GM21786 (cell line): ENCODE measurements at regions not wholly inside any gene's neighbourhood (a gene's known extent, or its start where the extent isn't known, plus 50 kb on each side); places are given as distances from the start of the nearest gene placed in this dataset.
"Not testable (repeated sequence)": the region's sequence is repeated elsewhere in the genome, so short reads cannot be mapped to it uniquely, and the experiment has no call there.

ENCODE experiments used
- ATAC-seq: cut with Tn5 transposase; IDR thresholded peaks from one replicate; pipeline ENCODE4 v1.9.1; 2021; ENCODE audit not compliant: unreplicated experiment

DNA sequence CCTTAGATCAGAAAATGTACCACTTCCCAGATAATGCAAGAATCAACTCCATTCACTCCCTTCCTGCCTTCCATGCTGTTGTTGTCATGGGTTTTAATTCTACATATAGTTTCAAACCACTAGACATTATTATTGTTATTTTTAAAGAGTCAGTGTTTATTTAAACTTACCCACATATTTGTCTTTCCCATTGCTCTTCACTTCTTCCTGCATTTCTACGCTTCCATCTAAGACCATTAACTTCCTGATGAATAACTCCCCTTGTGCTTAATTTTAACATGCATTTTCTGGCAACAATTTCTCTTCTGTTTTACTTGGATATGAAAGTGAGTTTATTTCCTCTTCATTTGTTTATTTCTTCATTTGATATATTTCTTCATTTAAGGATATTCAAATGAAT is 127.1 kb upstream of the FHIT start:
- no peak for ATAC-seq

DNA sequence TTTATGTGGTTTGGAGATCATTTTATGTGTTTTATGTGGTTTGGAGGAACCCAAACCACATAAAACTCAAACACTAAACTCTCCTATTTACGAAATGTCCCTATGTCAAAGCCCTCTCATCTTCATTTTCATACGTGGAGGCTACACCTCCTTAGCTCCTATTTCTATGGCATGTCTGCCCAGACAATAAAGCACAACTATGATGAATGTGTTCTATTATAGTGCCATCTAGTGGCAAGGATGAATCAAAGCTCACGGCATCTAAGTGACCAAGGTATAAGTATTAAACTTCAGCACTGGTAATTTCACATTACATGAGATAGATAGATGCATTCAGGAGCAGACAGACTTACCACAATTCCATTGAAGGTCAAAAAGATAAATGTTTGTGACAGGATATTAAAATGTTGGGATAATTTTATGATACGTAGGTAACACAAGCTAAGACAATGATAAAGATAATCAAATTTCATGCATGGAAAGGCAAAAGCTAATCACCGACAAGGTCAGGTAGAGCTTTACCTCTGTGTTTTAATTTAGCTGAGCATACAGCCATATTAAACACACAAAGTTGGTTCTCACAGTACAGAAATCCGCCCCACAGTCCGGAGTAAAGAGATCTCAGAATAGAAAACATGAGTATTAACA is 130.6 kb upstream of the FHIT start:
- ATAC-seq, result peak; percentile 84

DNA sequence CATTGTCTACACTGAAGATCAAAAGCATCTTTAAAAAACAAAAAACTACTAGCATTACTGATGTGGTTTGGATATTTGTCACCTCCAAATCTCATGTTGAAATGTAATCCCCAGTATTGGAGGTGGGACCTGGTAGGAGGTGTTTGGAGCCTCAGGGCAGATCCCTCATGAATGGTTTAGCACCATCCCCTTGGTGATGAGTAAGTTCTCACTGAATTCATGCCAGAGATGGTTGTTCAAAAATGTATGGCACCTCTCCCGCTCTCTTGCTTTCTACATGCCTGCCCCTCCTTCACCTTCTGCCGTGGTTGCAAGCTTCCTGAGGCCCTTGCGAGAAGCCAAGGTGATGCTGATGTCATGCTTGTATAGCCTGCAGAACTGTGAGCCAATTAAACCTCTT is 136.6 kb upstream of the FHIT start:
- no peak for ATAC-seq

DNA sequence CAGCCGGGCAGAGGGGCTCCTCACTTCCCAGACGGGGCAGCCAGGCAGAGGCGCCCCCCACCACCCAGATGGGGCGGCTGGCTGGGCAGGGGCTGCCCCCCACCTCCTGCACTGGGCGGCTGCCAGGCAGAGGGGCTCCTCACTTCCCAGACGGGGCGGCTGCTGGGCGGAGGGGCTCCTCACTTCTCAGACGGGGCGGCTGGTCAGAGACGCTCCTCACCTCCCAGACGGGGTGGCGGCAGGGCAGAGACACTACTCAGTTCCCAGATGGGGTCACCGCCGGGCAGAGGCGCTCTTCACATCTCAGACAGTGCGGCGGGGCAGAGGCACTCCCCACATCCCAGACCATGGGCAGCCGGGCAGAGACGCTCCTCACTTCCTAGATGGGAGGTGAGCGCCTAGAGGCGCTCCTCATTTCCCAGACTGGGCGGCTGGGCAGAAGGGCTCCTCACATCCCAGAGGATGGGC is 142.3 kb upstream of the FHIT start:
- ATAC-seq, result not testable (repeated sequence)

DNA sequence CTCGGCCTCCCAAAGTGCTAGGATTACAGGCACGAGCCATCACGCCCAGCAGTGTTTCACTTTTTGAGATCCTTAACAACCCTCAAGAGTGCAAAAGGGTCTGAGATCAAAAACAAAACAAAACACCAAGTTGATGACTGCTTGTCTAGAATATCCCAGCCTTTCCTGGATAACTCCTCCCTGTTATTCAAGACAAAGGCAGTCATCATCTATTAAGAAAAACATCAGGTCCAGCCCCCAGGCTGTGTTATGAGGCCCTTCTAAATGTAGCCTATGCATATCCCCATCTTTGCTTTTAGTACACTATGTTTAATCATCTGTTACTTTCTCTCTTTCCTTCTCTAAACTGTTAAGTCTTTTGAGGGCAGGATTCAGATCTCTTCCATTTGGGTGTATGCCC is 150.1 kb upstream of the FHIT start:
- ATAC-seq, result no peak

DNA sequence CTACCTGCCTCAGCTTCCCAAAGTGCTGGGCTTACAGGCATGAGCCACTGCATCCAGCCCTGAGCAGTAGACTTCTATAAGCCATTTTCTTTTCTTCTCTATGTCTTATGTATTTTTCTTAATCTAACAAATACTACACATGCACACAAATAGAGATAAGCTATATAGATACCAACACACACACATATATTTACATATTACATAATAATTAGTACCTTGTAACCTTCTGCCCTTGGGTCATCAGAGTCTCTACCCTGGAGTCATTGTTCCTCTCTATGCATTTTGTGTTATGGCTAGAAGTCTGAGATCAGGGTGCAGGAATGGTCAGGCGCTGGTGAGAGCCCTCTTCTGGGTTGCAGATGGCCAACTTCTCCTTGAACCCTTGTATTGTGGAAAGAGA is 154.0 kb upstream of the PTPRG start:
- no peak for ATAC-seq

DNA sequence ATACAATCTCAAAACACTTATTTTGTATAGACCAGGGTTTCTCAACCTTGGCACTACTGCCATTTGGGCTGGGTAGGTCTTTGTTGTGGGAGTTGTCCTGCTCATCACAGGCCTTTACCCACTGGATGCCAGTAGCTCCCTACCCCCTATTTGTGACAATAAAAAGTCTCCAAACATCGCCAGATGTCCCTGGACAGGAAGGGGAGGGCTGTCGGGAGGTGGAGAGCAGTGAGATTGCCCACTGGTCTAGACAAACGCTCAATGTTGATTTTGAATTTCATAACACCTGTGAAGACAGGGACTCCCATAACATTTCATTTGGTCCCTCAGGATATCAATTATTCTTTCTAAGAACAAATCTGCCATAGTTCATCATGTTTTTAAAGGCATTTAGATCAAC is 151.7 kb upstream of the PTPRG start:
- no peak for ATAC-seq

DNA sequence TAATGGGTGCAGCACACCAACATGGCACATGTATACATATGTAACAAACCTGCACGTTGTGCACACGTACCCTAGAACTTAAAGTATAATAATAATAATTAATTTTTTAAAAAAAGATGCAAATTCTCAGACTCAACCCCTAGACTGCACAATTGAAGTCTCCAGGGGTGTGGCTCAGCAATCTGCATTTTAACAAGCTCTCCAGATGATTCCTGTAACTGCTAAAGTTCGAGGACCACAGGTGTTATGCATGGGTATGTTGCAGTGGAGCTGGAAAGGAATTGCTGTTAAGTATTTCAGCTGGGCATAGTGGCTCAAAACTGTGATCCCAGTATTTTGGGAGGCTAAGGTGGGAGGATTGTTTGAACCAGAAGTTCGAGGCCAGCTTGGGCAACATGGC is 151.0 kb upstream of the PTPRG start:
- not testable (repeated sequence) for ATAC-seq

DNA sequence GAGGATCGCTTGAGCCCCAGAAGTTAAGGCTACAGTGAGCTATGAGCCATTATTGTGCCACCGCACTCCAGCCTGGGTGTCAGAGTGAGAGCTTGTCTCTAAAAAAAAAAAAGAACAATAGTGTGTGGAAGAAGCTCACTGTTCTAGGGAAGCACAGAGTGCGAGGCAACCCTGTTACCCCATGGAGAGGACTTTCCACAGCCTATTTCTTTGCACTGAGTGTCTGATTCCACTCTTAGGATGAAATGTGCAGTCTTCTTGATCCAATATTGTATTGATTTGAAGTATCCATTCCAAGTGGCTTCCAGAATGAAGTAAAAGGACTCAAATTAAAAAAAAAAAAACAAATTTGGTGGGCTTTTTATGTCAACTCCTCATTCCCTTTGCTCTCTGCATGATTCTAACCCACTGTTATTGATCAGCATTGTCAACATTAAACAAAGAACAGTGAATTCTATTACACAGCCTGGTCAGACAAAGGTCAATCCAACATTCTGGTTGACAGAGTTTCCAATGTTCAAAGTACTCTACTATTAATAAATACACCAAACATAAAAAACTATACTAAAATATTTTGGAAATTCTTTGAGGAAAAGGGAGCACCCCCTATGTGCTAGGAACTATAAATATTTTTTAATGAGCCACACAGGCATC is 150.2 kb upstream of the PTPRG start:
- ATAC-seq, result no peak

DNA sequence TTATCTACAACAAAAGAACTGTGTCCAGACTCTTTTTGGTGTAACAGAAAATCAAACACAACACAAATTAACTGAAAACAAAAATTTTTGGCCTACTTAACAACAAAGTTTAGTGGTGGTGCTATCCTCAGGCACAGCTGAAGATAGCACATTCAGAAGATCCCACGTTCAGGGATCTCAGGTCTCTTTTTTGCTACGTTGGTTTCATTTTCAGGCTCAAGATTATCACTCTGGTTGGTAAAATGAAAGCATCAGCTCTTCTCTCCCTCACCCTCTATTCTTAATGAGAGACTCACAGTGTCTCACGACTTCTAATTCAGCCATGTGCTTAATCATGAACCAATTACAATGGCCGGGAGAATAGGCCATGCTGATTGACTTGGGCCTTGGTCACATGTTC is 146.9 kb upstream of the PTPRG start:
- ATAC-seq, result peak; percentile 66

DNA sequence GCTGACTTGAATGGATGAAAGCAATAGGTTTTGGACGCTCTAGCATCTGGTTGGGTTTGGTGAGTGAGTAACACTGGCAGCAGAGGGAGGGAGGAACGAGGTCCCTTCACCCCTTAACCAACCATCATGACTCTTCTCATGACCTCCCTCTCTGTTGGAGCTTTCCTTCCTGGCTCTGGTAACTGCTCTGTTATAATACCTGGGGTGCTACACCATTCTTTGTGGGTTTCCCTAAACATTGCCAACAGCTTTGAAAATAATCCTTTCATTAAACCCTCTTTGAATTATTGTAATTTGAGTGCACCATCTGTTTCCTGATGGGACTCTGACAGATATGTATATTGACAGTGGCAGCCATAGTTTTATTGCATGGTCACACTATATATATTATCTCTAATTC is 146.2 kb upstream of the PTPRG start:
- ATAC-seq, result no peak

DNA sequence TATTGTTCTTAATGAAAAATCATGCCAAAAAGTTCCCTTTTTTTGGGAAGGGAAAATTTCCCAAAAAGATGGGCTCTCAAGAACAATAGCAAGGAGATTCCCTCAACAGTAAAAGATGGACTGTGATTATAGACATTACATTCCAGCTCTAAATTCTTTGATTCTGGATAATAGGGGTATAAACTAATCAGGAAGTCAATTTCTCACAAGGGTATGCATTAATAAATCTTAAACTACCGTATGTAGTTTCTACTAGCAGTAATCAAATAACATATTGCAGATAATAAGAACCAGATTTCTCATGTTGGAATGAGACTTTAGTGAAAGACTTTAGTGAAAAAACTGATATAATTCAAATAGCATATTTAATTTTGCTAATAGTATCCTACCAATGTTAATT is 144.8 kb upstream of the PTPRG start:
- ATAC-seq, result no peak

DNA sequence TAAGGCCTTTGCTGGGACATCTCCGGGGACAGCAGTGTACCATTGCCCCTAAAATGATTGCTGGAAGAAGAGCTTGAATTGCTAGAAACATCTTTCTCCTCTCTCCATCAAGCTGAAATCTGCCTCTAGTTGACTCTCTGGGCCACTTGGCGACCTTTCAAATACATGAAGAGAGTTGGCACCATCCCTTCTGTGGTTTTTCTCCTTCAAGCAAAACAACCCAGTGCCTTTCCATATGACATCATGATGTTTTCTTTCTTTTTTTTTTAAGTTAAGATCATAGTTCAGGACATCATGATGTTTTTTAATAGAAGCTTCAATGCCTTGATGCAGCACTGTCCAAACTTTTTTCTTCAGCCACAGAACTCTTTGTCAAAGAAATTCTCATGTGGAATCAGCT is 144.0 kb upstream of the PTPRG start:
- no peak for ATAC-seq

DNA sequence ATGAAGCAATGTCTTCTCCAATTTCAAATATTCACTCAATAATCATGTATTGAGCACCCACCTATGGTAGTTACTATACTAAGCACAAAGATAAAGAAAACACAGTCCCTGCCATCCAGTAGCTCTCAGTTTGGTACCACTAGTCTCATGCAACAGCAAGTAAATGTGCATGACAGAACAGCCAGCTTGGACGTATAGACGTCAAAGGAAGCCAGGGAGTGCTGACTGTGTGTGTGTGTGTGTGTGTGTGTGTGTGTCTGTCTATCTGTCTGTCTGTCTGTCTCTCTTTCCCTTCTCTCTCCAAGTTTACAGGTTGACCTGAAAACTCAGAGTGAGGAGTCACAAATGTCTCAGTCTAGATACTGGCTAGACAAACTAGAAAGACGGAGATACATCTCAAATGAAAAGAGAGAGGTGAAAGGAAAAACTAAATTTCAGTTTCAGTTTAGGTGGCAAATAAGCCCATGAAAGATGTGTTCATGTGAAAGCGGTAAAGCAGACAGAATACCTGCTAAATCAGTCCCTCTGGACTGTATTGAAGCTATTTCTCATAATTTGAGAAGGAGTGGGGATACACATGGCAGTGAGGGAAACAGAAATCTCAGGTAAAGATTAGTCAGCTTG is 141.1 kb upstream of the PTPRG start:
- ATAC-seq, result peak; percentile 72

DNA sequence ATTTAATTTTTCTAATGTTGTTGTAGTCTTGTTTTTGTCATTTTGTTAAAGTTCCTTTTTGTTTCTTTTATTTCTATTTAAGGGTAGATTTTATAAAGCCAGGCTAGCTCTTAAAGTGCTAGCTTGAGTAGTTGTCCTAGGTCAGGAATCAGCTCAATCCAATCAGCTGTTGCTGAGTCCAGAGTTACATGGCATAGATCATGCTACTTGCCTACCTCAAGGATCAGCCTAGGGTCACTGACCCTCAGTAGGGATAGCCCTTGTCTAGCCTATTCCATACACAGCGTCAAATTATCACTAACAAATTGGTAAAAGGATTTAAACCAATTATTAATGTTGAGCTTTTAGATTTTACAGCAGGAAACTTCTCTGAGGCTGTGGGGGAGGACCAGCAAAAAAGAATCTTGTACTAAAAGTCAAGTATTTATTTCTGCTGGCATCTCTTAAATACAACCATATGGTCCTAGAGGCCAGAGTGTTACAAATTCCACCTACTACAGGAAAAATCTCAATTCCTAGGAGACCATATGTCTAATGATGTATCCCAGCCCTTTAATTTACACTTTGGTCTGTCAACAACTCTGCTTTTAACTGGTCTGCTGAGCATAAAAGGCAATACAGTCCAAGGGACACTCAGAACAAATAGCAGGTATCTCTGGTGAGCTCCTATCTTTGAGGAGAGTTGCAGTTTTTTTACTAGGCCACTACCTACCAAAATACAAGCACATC is 138.3 kb upstream of the PTPRG start:
- no peak for ATAC-seq

DNA sequence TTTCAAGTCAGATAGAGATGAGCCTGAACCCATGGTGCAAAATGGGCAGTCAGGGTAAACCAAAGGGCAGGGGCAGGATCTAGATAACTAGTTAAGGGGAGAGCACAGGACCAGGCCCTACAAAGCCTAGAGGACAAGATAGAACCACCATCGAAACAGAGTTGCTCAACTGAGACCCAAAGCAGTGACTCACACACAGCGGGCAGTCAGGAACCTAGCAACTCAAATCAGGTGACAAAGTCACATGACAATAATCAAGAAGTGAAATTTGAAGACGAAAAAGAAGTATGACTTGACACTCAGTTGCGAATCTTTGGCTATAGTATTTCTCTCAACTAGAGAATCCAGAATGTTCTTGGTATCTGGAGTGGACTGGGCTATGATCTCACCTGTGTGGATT is 136.0 kb upstream of the PTPRG start:
- ATAC-seq, result no peak

DNA sequence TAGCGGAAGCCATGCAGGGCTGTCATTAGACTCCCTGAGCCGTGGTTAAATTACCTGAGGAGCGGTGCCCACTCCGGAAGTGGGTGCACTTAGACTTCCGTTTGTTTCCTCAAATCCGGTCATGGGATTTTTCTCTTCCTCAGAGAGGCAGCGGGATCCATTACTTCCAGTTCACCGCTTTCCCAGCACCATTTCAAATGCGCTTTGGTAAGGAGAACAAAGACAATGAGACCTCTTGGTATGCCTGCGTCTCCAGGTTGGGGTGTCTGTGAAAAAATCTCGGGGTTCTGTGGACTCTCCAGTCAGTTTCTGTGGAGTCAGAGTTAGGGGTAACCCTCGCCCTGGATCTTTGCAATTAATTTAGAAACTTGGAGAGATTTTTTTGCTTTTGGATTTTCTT is 132.3 kb upstream of the PTPRG start:
- no peak for ATAC-seq

DNA sequence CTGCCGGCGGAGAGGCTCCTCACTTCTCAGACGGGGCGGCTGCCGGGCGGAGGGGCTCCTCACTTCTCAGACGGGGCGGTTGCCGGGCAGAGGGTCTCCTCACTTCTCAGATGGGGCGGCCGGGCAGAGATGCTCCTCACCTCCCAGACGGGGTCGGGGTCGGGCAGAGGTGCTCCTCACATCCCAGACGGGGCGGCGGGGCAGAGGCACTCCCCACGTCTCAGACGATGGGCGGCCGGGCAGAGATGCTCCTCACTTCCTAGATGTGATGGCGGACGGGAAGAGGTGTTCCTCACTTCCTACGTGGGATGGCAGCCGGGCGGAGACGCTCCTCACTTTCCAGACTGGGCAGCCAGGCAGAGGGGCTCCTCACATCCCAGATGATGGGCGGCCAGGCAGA is 126.5 kb upstream of the PTPRG start:
- not testable (repeated sequence) for ATAC-seq

DNA sequence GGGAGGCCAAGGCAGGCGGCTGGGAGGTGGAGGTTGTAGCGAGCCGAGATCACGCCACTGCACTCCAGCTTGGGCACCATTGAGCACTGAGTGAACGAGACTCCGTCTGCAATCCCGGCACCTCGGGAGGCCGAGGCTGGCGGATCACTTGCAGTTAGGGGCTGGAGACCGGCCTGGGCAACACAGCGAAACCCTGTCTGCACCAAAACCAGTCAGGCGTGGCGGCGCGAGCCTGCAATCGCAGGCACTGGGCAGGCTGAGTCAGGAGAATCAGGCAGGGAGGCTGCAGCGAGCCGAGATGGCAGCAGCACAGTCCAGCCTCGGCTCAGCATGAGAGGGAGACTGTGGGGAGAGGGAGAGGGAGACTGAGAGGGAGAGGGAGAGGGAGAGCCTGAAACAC is 126.0 kb upstream of the PTPRG start:
- not testable (repeated sequence) for ATAC-seq

DNA sequence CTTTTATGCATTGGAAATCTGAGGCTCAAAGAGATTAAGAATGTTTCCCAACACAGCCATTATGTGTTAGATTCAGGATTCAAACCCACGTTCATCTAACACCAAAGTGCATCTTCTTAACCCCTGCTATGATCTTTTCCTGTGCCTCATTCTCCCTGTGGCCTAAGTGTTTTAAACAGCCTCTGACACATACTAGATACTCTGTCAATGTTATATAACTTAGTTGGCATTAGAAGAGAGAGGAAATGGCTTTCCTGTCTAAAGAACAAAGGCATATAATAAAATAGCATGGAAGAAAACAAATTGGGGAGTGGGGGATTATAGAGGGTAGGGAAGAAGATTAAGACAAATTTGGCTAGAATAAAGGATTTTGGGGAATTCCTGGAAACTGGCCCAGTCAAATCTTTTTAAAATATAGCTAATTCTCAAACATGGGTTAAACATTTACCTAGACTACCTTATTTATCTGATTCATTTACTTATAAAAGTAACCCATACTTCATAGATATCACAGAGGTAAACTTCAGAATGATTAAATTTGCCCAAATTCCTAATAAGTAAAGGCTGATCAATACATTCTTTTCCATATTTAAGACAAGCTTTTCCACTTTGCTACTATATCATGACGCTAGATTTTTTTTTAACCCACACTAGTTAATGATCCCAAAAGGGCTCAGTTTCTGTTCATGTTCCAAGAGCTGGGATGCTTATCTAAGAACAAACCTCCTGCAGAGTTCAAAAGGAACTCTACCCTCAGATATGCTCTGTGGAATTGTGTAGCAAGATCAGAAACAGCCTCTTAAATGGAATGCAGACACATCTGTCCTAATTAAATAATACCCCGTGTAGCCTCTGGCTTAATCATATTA is 122.9 kb upstream of the PTPRG start:
- no peak for ATAC-seq

DNA sequence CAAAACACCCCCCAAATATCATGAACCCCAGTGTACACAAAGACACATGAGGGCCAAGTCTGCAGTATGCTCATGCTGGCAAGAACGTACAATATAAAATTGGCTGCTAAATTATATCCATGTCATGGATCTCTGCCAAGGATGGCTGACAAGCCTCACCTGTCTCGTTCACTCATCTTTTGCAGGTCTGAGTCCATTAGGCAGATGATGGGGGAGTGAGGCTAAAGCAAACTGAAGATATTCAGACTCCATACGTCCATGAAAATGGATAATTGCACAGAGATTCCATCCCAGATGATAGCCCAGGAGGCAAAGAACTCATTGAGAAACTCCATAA is 122.3 kb upstream of the PTPRG start:
- no peak for ATAC-seq
